ENCODE measurements at regions not wholly inside any gene's neighbourhood (a gene's known extent, or its start where the extent isn't known, plus 50 kb on each side); places are given as distances from the start of the nearest gene placed in this dataset.

DNA sequence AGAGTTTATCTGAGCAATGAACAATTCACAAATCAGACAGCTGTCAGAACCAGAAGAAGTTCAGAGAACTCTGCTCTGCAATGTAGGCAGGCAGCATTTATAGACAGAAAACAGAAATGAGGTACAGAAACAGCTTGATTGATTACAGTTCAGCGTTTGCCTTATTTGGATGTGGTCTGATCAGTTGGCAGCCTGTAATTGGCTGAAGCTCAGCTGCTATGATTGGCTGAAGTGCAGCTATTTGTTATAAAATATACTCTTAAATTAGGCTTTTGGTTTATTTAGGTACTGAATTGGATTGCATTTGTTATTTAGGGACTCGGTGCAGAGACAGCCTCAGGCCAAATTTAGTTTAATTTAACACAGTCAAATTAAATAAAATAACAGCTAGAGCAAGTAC is 85.8 kb upstream of the JAZF1 start:
- Histone ChIP-seq H3K27ac (ENCODE audit: low read depth, low read length) (no peak overlapping the region), H3K4me1 (ENCODE audit: control insufficient read depth, insufficient read depth, low read length) (no peaks in the 10 kb centered on the region), H3K27me3 (ENCODE audit: control insufficient read depth, insufficient read depth, low read length) (no peaks in the 10 kb centered on the region), H3K9me3 (ENCODE audit: control insufficient read depth, insufficient read depth, low read depth, low read length) (no peaks in the 10 kb centered on the region), H3K4me3 (ENCODE audit: low read depth, low read length) (no peak overlapping the region), H3K36me3 (ENCODE audit: control insufficient read depth, insufficient read depth, low read length) (no peaks in the 10 kb centered on the region), H3K9ac (ENCODE audit: low read length) (no peak overlapping the region)

DNA sequence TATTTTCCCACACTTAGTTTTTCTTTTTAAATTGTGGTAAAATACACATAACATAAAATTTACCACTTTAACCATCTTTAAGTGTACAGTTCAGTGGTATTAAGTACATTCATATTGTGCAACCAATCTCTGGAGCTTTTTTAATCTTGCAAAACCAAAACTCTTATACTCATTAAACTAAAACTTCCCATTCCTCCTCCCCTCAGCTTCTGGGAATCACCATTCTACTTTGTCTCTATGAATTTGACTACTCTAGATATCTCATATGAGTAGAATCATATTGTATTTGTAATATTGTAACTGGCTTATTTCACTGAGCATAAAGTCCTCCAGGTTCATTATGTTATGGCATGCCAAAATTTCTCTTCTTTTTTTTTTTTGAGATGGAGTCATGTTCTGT is 86.4 kb upstream of the JAZF1 start:
- Histone ChIP-seq H3K27me3 (ENCODE audit: control insufficient read depth, insufficient read depth, low read length) (no peaks in the 10 kb centered on the region), H3K27ac (ENCODE audit: low read depth, low read length) (no peak overlapping the region), H3K36me3 (ENCODE audit: control insufficient read depth, insufficient read depth, low read length) (no peaks in the 10 kb centered on the region), H3K4me3 (ENCODE audit: low read depth, low read length) (no peak overlapping the region), H3K4me1 (ENCODE audit: control insufficient read depth, insufficient read depth, low read length) (peaks cover 5% of the 10 kb centered on the region; the same call in 1 of the 2 replicates), H3K9ac (ENCODE audit: low read length) (no peak overlapping the region), H3K9me3 (ENCODE audit: control insufficient read depth, insufficient read depth, low read depth, low read length) (no peaks in the 10 kb centered on the region)

DNA sequence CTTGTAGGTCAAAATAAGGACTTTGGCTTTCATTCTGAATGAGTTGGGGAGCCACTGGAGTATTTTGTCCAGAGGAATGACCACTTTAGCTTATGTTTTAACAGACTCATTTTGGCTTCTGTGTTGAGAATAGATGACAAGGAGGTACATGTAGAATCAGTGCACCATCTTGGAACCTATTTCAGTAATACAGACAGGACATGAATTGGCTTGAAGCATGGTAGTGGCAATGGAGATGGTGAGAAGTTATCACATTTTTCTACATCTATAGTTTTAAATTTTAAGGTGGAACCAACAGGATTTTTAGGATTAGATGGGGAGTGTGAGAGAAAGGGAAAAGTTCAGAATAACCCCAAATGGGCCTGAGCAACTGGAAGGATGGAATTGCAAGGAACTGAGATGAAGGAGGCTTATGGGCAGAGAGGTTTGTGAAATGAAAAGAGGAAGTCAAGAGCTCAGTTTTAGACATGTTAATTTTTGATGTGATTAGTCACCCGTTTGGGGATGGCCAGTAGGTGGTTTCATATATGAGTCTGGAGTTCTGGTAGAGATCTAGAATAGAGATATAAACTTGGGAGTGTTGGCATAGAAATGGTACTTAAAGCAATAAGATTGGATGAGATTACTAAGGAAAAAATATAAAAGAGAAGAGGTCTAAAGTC is 89.2 kb upstream of the JAZF1 start:
- Histone ChIP-seq H3K27ac (ENCODE audit: low read depth, low read length) (no peak overlapping the region), H3K9ac (ENCODE audit: low read length) (no peak overlapping the region), H3K4me1 (ENCODE audit: control insufficient read depth, insufficient read depth, low read length) (peaks cover 10% of the 10 kb centered on the region), H3K9me3 (ENCODE audit: control insufficient read depth, insufficient read depth, low read depth, low read length) (peaks cover 7% of the 10 kb centered on the region; the same call in 1 of the 2 replicates), H3K4me3 (ENCODE audit: low read depth, low read length) (no peak overlapping the region), H3K27me3 (ENCODE audit: control insufficient read depth, insufficient read depth, low read length) (no peaks in the 10 kb centered on the region), H3K36me3 (ENCODE audit: control insufficient read depth, insufficient read depth, low read length) (no peaks in the 10 kb centered on the region)

DNA sequence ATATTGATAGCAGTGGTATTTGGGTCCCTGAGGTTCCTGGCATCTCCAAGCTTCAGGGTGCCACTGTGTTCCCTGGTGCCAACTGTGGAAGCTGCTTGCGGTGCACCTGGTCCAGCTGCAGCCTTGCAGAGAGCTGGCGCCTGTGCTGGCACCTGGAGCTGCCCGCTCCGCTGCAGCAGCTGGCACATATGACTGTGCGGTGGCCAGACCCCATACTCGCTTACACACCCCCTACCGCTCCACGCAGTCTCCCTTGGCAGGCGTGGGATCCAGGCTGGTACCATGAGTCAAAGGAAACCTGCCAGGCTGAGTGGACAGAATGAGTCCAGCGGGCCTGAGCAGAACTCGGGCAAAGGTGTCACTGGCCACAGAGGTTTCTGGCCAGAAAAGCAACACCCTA is 89.9 kb upstream of the JAZF1 start:
- Histone ChIP-seq H3K27me3 (ENCODE audit: control insufficient read depth, insufficient read depth, low read length) (no peaks in the 10 kb centered on the region), H3K27ac (ENCODE audit: low read depth, low read length) (no peak overlapping the region), H3K9ac (ENCODE audit: low read length) (no peak overlapping the region), H3K4me1 (ENCODE audit: control insufficient read depth, insufficient read depth, low read length) (peaks cover 10% of the 10 kb centered on the region), H3K36me3 (ENCODE audit: control insufficient read depth, insufficient read depth, low read length) (no peaks in the 10 kb centered on the region), H3K9me3 (ENCODE audit: control insufficient read depth, insufficient read depth, low read depth, low read length) (peaks cover 7% of the 10 kb centered on the region; the same call in 1 of the 2 replicates), H3K4me3 (ENCODE audit: low read depth, low read length) (no peak overlapping the region)

DNA sequence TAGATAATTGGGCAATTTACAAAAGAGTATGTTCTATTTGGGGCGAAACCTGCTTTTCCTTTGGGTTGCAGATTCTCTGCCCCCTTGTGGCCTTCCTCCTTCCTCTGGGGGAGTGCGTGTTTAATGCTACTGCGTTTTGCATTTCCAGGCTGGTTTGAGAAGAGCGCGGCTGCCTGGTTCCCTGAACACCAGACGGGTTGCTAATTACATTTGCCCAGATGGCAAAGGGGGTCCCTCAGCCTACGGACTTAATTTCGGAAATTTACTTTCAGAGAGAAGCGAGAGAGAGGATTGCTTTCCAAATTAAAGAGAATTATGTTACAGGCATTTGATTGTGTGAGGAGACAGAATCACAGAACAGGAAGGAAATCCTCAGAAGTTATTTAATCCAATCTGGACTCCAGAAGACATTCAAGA is 91.9 kb upstream of the JAZF1 start:
- peaks cover 10% of the 10 kb centered on the region for H3K4me1 ChIP-seq (ENCODE audit: control insufficient read depth, insufficient read depth, low read length)
- H3K27me3 ChIP-seq (ENCODE audit: control insufficient read depth, insufficient read depth, low read length) = no peaks in the 10 kb centered on the region
- H3K36me3 ChIP-seq (ENCODE audit: control insufficient read depth, insufficient read depth, low read length) = no peaks in the 10 kb centered on the region
- H3K4me3 ChIP-seq (ENCODE audit: low read depth, low read length) = no peak overlapping the region
- H3K27ac ChIP-seq (ENCODE audit: low read depth, low read length) = no peak overlapping the region
- H3K9me3 ChIP-seq (ENCODE audit: control insufficient read depth, insufficient read depth, low read depth, low read length) = peaks cover 7% of the 10 kb centered on the region; the same call in 1 of the 2 replicates
- no peak overlapping the region for H3K9ac ChIP-seq (ENCODE audit: low read length)

DNA sequence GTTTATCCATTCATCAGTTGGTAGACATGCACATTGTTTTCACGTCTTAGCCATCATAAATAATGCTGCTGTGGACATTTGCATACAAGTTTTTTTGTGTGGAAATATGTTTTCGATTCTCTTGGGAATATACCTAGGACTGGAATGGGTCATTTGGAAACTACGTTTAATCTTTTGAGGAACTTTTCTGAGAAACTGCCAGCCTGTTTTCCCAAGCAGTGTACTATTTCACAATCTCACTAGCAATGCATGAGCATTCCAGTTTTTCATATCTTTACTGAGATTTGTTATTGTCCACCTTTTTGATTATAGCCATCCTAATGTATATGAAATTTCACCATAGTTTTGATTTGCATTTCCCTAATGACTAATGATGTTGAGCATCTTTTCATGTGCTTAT is 95.7 kb upstream of the JAZF1 start:
- Histone ChIP-seq H3K27me3 (ENCODE audit: control insufficient read depth, insufficient read depth, low read length) (no peaks in the 10 kb centered on the region), H3K27ac (ENCODE audit: low read depth, low read length) (no peak overlapping the region), H3K9me3 (ENCODE audit: control insufficient read depth, insufficient read depth, low read depth, low read length) (peaks cover 7% of the 10 kb centered on the region; the same call in 1 of the 2 replicates), H3K4me3 (ENCODE audit: low read depth, low read length) (no peak overlapping the region), H3K9ac (ENCODE audit: low read length) (no peak overlapping the region), H3K4me1 (ENCODE audit: control insufficient read depth, insufficient read depth, low read length) (peaks cover 10% of the 10 kb centered on the region), H3K36me3 (ENCODE audit: control insufficient read depth, insufficient read depth, low read length) (no peaks in the 10 kb centered on the region)

DNA sequence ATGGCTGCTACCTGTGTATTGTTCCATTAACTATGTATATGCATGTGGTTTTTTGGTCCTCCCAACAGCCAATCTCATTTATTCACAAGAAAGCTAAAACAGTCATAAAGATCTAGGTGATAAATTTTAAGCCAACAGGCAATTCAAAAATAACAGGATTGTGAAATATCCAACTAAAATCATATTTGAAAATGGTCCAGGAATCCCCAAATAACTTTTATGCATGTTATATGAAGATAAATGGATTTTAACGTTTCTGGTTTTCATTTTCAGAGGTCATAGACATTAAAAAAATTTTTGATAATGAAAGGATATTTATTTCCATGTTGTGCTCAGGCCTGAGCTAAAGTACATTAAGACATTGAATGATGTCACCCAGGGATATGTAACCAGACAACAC is 96.8 kb upstream of the JAZF1 start:
- Histone ChIP-seq H3K9ac (ENCODE audit: low read length) (no peak overlapping the region), H3K27me3 (ENCODE audit: control insufficient read depth, insufficient read depth, low read length) (no peaks in the 10 kb centered on the region), H3K36me3 (ENCODE audit: control insufficient read depth, insufficient read depth, low read length) (no peaks in the 10 kb centered on the region), H3K4me3 (ENCODE audit: low read depth, low read length) (no peak overlapping the region), H3K4me1 (ENCODE audit: control insufficient read depth, insufficient read depth, low read length) (0 out of 2 replicates have a peak, but pooled peaks cover 2% of the 10 kb centered on the region), H3K9me3 (ENCODE audit: control insufficient read depth, insufficient read depth, low read depth, low read length) (peaks cover 7% of the 10 kb centered on the region; the same call in 1 of the 2 replicates), H3K27ac (ENCODE audit: low read depth, low read length) (no peak overlapping the region)

DNA sequence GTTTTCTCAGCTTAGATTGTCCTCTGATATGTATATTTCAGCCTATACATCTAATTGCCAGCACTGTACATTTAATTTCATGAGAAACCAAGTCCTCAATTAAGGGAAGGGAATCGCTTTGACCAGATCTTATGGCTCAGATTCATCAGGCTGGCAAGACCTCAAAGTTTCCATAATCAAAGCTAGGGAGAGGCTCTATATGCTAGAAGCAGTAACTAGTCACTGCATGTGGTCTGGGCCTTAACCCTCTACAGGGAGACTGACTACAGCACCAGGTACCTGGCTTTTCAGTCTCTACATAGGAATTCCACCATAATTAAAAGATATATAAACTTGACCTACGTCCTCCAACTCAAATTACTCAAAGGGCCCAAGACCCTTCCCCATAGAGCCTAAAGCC is 97.4 kb upstream of the JAZF1 start:
- Histone ChIP-seq H3K4me1 (ENCODE audit: control insufficient read depth, insufficient read depth, low read length) (no peaks in the 10 kb centered on the region), H3K36me3 (ENCODE audit: control insufficient read depth, insufficient read depth, low read length) (no peaks in the 10 kb centered on the region), H3K9ac (ENCODE audit: low read length) (no peak overlapping the region), H3K27me3 (ENCODE audit: control insufficient read depth, insufficient read depth, low read length) (no peaks in the 10 kb centered on the region), H3K4me3 (ENCODE audit: low read depth, low read length) (no peak overlapping the region), H3K9me3 (ENCODE audit: control insufficient read depth, insufficient read depth, low read depth, low read length) (peaks cover 7% of the 10 kb centered on the region; the same call in 1 of the 2 replicates), H3K27ac (ENCODE audit: low read depth, low read length) (no peak overlapping the region)

DNA sequence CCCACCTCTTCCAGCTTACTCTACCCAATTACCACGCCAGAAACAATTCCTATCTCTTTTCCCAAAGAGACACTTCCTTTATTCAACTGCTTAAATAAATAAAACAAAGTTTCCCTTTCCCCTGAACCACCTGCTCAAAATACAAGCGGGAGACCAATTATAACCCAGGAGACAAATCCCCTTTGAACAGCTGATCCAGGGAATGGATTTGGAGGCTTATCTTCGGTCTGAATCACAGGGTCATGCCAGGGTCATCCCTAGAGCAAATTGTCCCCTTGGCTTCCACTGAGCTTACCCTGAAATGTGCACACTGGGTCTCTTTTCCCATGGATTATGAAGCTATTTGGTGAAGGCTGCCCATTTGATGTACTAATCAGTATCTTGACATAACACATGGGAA is 99.9 kb upstream of the JAZF1 start:
- Histone ChIP-seq H3K27me3 (ENCODE audit: control insufficient read depth, insufficient read depth, low read length) (no peaks in the 10 kb centered on the region), H3K9ac (ENCODE audit: low read length) (no peak overlapping the region), H3K9me3 (ENCODE audit: control insufficient read depth, insufficient read depth, low read depth, low read length) (no peaks in the 10 kb centered on the region), H3K4me1 (ENCODE audit: control insufficient read depth, insufficient read depth, low read length) (no peaks in the 10 kb centered on the region), H3K36me3 (ENCODE audit: control insufficient read depth, insufficient read depth, low read length) (no peaks in the 10 kb centered on the region), H3K4me3 (ENCODE audit: low read depth, low read length) (no peak overlapping the region), H3K27ac (ENCODE audit: low read depth, low read length) (no peak overlapping the region)

DNA sequence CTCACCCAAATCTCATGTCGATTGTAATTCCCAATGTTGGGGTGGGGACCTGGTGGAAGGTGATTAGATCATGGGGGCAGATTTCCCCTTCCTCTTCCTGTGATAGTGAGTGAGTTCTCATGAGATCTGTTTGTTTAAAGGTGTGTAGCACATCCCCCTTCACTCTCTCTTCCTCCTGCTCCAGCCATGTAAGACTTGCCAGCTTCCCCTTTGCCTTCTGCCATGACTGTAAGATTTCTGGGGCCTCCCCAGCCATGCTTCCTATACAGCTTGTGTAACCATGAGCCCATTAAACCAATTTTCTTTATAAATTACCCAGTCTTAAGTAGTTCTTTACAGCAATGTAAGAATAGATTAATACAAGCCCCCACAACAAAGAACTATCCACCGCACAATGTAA is 109.9 kb upstream of the JAZF1 start:
- no peaks in the 10 kb centered on the region for H3K36me3 ChIP-seq (ENCODE audit: control insufficient read depth, insufficient read depth, low read length)
- peak overlapping the region; percentile 92 for H3K27ac ChIP-seq (ENCODE audit: low read depth, low read length)
- peaks cover 52% of the 10 kb centered on the region for H3K4me1 ChIP-seq (ENCODE audit: control insufficient read depth, insufficient read depth, low read length)
- H3K27me3 ChIP-seq (ENCODE audit: control insufficient read depth, insufficient read depth, low read length) = no peaks in the 10 kb centered on the region
- no peak overlapping the region for H3K4me3 ChIP-seq (ENCODE audit: low read depth, low read length)
- no peak overlapping the region for H3K9ac ChIP-seq (ENCODE audit: low read length)
- peaks cover 2% of the 10 kb centered on the region; the same call in 1 of the 2 replicates for H3K9me3 ChIP-seq (ENCODE audit: control insufficient read depth, insufficient read depth, low read depth, low read length)

DNA sequence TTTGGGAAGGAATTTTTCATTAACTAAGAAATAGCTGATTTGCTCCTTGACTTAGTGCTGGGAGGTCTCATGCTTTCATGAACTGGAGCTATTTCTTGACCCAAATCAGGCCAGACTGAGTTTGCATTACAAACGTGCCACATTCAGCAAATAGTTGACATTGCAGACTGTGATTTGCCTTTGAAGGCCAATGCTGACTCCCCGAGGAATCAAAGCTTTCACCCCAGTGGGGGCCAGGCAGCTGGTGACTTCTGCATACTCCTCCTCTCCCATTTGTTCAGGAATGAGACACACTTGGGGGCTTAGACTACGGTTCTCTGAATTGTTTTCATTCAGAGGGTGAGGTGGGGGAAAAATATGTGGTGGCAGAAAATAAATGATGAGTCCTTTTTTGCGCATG is 111.0 kb upstream of the JAZF1 start:
- Histone ChIP-seq H3K4me3 (ENCODE audit: low read depth, low read length) (0 out of 2 replicates have a peak overlapping the region, but pooled peaks have one; percentile 2), H3K4me1 (ENCODE audit: control insufficient read depth, insufficient read depth, low read length) (peaks cover 52% of the 10 kb centered on the region), H3K27me3 (ENCODE audit: control insufficient read depth, insufficient read depth, low read length) (no peaks in the 10 kb centered on the region), H3K9me3 (ENCODE audit: control insufficient read depth, insufficient read depth, low read depth, low read length) (peaks cover 2% of the 10 kb centered on the region; the same call in 1 of the 2 replicates), H3K9ac (ENCODE audit: low read length) (peak overlapping the region; percentile 57), H3K27ac (ENCODE audit: low read depth, low read length) (peak overlapping the region; percentile 92), H3K36me3 (ENCODE audit: control insufficient read depth, insufficient read depth, low read length) (no peaks in the 10 kb centered on the region)
